NT2/D1 (cell line): ENCODE measurements at regions not wholly inside any gene's neighbourhood (a gene's known extent, or its start where the extent isn't known, plus 50 kb on each side); places are given as distances from the start of the nearest gene placed in this dataset.

ENCODE experiments used
- SUZ12 ChIP-seq: IDR thresholded peaks from 2 replicates; pipeline ENCODE4 v1.6.1; 2011; ENCODE audit not compliant: insufficient read length, insufficient read depth; ENCODE audit errors: extremely low read depth
- YY1 ChIP-seq: IDR thresholded peaks from 2 replicates; pipeline ENCODE4 v1.6.1; 2011; ENCODE audit not compliant: insufficient read length, insufficient read depth
- ZNF274 ChIP-seq: IDR thresholded peaks from 2 replicates; pipeline ENCODE4 v1.6.1; 2011; ENCODE audit warnings: mild to moderate bottlenecking, low read depth, low read length

DNA sequence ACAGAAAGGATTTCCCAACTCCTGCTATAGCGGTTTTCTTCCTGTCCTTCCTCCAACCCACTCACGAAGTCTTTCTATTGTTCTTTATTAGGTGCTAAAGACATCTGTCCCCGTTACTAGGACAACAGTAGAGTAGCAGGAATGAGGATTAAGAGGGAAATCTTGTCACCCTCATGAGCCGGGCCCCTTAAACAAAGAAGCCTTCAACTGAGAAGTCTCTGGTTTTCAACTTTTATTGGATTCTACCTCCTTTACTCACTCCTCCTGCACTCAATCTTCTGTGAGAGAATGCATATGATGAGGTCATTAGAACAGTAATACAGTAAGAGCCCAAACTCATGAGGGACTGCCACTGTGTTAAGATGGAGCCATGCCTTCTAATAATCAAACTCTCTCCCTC, 206.3 kb downstream of the OMA1 start:
- TF ChIP-seq ZNF274 (no peak), YY1 (no peak), SUZ12 (no peak)
